ENCODE measurements at regions not wholly inside any gene's neighbourhood (a gene's known extent, or its start where the extent isn't known, plus 50 kb on each side); places are given as distances from the start of the nearest gene placed in this dataset.

DNA sequence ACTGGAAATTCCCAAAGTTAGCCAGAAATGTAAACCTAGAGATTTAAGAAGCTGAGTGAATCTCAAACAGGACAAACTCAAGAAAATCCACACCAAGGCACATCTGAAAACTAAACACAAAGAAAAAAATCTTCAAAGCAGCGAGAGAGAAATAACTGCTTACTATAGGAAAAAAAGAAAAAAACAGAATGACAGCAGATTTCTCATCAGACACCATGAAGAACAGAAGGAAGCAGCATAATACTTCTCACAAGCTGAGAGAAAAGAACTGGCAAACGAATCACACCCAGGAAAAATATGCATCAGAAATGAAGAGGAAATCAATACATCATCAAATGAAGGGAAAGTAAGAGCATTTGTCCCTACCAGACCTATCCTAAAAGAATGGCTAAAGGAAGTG is 236.3 kb upstream of the ADAMTS3 start:
- no TSS peak for BruUV-seq (replicated peaks)
- Histone ChIP-seq H3K36me3 (ENCODE audit: low read depth) (no peaks in the 10 kb centered on the region), H4K20me1 (ENCODE audit: insufficient read depth) (no peaks in the 10 kb centered on the region), H3F3A (ENCODE audit: insufficient read depth, low read depth) (no peaks in the 10 kb centered on the region), H3K27ac (no peak overlapping the region), H2AFZ (no peak overlapping the region), H3K9me2 (ENCODE audit: insufficient read depth) (no peaks in the 10 kb centered on the region), H3K4me2 (no peak overlapping the region), H3K4me1 (replicated peaks; ENCODE audit: insufficient read depth) (no peaks in the 10 kb centered on the region), H3K79me2 (ENCODE audit: low read depth) (no peaks in the 10 kb centered on the region), H3K9me3 (ENCODE audit: insufficient read depth, low read depth) (no peaks in the 10 kb centered on the region), H3K27me3 (ENCODE audit: insufficient read depth, low read depth) (no peaks in the 10 kb centered on the region), H3K4me3 (no peak overlapping the region)
- no peak for DNase-seq
- TF ChIP-seq, protein P1, sequence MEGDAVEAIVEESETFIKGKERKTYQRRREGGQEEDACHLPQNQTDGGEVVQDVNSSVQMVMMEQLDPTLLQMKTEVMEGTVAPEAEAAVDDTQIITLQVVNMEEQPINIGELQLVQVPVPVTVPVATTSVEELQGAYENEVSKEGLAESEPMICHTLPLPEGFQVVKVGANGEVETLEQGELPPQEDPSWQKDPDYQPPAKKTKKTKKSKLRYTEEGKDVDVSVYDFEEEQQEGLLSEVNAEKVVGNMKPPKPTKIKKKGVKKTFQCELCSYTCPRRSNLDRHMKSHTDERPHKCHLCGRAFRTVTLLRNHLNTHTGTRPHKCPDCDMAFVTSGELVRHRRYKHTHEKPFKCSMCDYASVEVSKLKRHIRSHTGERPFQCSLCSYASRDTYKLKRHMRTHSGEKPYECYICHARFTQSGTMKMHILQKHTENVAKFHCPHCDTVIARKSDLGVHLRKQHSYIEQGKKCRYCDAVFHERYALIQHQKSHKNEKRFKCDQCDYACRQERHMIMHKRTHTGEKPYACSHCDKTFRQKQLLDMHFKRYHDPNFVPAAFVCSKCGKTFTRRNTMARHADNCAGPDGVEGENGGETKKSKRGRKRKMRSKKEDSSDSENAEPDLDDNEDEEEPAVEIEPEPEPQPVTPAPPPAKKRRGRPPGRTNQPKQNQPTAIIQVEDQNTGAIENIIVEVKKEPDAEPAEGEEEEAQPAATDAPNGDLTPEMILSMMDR (conservative IDR thresholded peaks at IDR 0.05): no peak
- TF ChIP-seq EZH2 (IDR thresholded peaks at IDR 0.05; ENCODE audit: low read depth): no peak
- POLR2A ChIA-PET (ENCODE audit: unreplicated experiment): no interaction called here
- intact Hi-C loops (cut with micrococcal nuclease; ENCODE audit: unreplicated experiment): no loop called here
- CTCF ChIA-PET: no interaction called here

GRCh38 chr4:72797486-72797885 is 228.5 kb upstream of the ADAMTS3 start:
- ChIA-PET CTCF (no interaction called here), POLR2A (ENCODE audit: unreplicated experiment) (no interaction called here)
- Histone ChIP-seq H3K9me3 (ENCODE audit: insufficient read depth, low read depth) (no peaks in the 10 kb centered on the region), H3K4me1 (replicated peaks; ENCODE audit: insufficient read depth) (no peaks in the 10 kb centered on the region), H3K79me2 (ENCODE audit: low read depth) (no peaks in the 10 kb centered on the region), H3K9me2 (ENCODE audit: insufficient read depth) (no peaks in the 10 kb centered on the region), H4K20me1 (ENCODE audit: insufficient read depth) (no peaks in the 10 kb centered on the region), H3K27me3 (ENCODE audit: insufficient read depth, low read depth) (no peaks in the 10 kb centered on the region), H3K4me2 (no peak overlapping the region), H3K36me3 (ENCODE audit: low read depth) (no peaks in the 10 kb centered on the region), H3K27ac (no peak overlapping the region), H3K4me3 (no peak overlapping the region), H2AFZ (no peak overlapping the region), H3F3A (ENCODE audit: insufficient read depth, low read depth) (no peaks in the 10 kb centered on the region)
- no TSS peak for BruUV-seq (replicated peaks)
- no peak for DNase-seq
- TF ChIP-seq EZH2 (IDR thresholded peaks at IDR 0.05; ENCODE audit: low read depth): no peak
- TF ChIP-seq, protein P1 (conservative IDR thresholded peaks at IDR 0.05): no peak
- intact Hi-C loops (cut with micrococcal nuclease; ENCODE audit: unreplicated experiment): no loop called here

GRCh38 chr4:72791054-72791453 is 222.0 kb upstream of the ADAMTS3 start:
- Histone ChIP-seq H3K36me3 (ENCODE audit: low read depth) (no peaks in the 10 kb centered on the region), H3F3A (ENCODE audit: insufficient read depth, low read depth) (no peaks in the 10 kb centered on the region), H3K4me2 (no peak overlapping the region), H3K4me3 (no peak overlapping the region), H3K79me2 (ENCODE audit: low read depth) (no peaks in the 10 kb centered on the region), H3K27me3 (ENCODE audit: insufficient read depth, low read depth) (no peaks in the 10 kb centered on the region), H3K27ac (no peak overlapping the region), H3K9me2 (ENCODE audit: insufficient read depth) (no peaks in the 10 kb centered on the region), H3K9me3 (ENCODE audit: insufficient read depth, low read depth) (no peaks in the 10 kb centered on the region), H2AFZ (no peak overlapping the region), H3K4me1 (replicated peaks; ENCODE audit: insufficient read depth) (no peaks in the 10 kb centered on the region), H4K20me1 (ENCODE audit: insufficient read depth) (no peaks in the 10 kb centered on the region)
- no peak for TF ChIP-seq EZH2 (IDR thresholded peaks at IDR 0.05; ENCODE audit: low read depth)
- TF ChIP-seq, protein P1 (conservative IDR thresholded peaks at IDR 0.05): no peak
- intact Hi-C loops (cut with micrococcal nuclease; ENCODE audit: unreplicated experiment): no loop called here
- POLR2A ChIA-PET (ENCODE audit: unreplicated experiment): no interaction called here
- CTCF ChIA-PET: no interaction called here
- DNase-seq: no peak
- BruUV-seq (replicated peaks): no TSS peak
